Ovary (tissue), 7 donors: ENCODE measurements at regions not wholly inside any gene's neighbourhood (a gene's known extent, or its start where the extent isn't known, plus 50 kb on each side); places are given as distances from the start of the nearest gene placed in this dataset.

Source experiments
- DNase-seq, 5 donors: peaks; one replicate each; pipeline ENCODE4 v3.0.0-alpha.2; 2019 to 2020
- H3K27ac ChIP-seq, 2 donors: fragments of 200-600 bp; one replicate each; pipeline versions ENCODE4 v1.5.1 to v1.8.0; 2019 to 2022
- H3K27me3 ChIP-seq: fragments of 200-600 bp; one replicate; pipeline ENCODE4 v1.8.0; 2022
- H3K36me3 ChIP-seq: fragments of 200-600 bp; sonication (generic); one replicate; pipeline ENCODE4 v1.5.1; 2019
- H3K4me1 ChIP-seq: one replicate; pipeline ENCODE4 v1.8.1; 2013; ENCODE audit warnings: mild to moderate bottlenecking, moderate library complexity; ENCODE audit not compliant: insufficient read depth
- H3K4me3 ChIP-seq: fragments of 200-600 bp; sonication (generic); one replicate; pipeline ENCODE4 v1.5.1; 2017
- H3K9me3 ChIP-seq, 2 donors: fragments of 200-600 bp in 1 of 2; sonication (generic) in 1 of 2; one replicate each; pipeline versions ENCODE4 v1.5.1 to v1.8.1; 2013 to 2019; ENCODE audit warnings: mild to moderate bottlenecking in 1 of 2, moderate library complexity in 1 of 2
- EP300 ChIP-seq: sonication (generic); formaldehyde crosslinking; IDR thresholded peaks from one replicate; pipeline ENCODE4 v1.6.1; 2017; ENCODE audit warnings: antibody characterized with exemption
- POLR2A ChIP-seq: fragments of 450-650 bp; IDR thresholded peaks from one replicate; pipeline ENCODE4 v1.6.1; 2017; ENCODE audit warnings: antibody characterized with exemption, mild to moderate bottlenecking, moderate library complexity
- WGBS, 3 donors: extraction: QIAGEN DNeasy Blood & Tissue Kit in 1 of 3; methylation state at CpG; one replicate each; pipeline versions ENCODE4 v1.1.5 to v1.1.7; 2013 to 2017; 5-methylcytosine and 5-hydroxymethylcytosine counted together
- intact Hi-C, 4 donors: fragments of 100-400 bp; cut with DNase I; formaldehyde crosslinking; loops; one replicate each; pipeline versions ENCODE4 v1.11.0 to v1.15.1; 2022 to 2023
- TF ChIP-seq, protein P1 (sequence below), 3 donors: fragments of 450-650 bp in 2 of 3; fragments of 200-600 bp in 1 of 3; IDR thresholded peaks; one replicate each; pipeline versions ENCODE4 v1.5.1 to v1.8.0; 2016 to 2022; ENCODE audit warnings: antibody characterized with exemption in 3 of 3, mild to moderate bottlenecking in 1 of 3
- donor health status: DM: no; HTN: no; CAD: no; lungs with moderate emphysema.
- donor health status: DM: no; HTN: no; CAD: no.
- donor health status: Bipolar disorder and iron deficiency.
- donor health status: DM: no; HTN: no; CAD: no.
- donor health status: DM: yes; HTN: yes; CAD: no.

DNA sequence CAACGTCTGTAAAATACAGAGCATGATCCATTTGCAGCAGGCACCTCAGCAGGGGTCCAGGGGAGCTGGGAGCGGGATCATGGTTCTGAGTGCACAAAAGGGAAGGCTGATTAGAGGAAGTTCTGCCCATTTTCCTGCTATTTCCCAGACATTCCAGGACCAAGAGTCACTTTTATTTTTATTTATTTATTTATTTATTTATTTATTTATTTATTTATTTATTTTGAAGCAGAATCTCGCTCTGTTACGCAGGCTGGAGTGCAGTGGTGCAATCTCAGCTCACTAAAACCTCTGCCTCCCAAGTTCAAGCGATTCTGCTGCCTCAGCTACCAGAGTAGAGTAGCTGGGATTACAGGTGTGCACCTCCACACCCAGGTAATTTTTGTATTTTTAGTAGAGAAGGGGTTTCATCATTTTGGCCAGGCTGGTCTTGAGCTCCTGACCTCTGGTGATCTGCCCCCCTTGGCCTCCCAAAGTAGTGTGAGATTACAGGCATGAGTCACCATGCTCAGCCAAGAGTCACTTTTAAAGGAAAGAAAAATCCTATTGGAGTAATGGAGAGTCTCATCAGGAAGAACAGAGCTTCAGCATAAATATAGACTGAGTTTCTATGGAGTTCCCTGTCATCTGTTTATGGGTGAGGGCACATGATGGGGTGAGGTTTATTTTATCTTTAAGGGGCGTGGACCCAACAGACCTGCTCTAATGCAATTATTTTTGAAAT lies 355.2 kb downstream of the HAPSTR1 start:
- Histone ChIP-seq H3K9me3 (no peaks in the 10 kb centered on the region), H3K4me3 (no peak overlapping the region), H3K4me1 (no peaks in the 10 kb centered on the region), H3K27me3 (no peaks in the 10 kb centered on the region), H3K36me3 (no peaks in the 10 kb centered on the region), H3K27ac (no peak overlapping the region)
- no peak for DNase-seq
- intact Hi-C loops: no loop called here
- 69 to 73% (median 72%) methylated on average over 6 of the region's 6 CpGs for WGBS, 3 donors
- TF ChIP-seq, protein P1, sequence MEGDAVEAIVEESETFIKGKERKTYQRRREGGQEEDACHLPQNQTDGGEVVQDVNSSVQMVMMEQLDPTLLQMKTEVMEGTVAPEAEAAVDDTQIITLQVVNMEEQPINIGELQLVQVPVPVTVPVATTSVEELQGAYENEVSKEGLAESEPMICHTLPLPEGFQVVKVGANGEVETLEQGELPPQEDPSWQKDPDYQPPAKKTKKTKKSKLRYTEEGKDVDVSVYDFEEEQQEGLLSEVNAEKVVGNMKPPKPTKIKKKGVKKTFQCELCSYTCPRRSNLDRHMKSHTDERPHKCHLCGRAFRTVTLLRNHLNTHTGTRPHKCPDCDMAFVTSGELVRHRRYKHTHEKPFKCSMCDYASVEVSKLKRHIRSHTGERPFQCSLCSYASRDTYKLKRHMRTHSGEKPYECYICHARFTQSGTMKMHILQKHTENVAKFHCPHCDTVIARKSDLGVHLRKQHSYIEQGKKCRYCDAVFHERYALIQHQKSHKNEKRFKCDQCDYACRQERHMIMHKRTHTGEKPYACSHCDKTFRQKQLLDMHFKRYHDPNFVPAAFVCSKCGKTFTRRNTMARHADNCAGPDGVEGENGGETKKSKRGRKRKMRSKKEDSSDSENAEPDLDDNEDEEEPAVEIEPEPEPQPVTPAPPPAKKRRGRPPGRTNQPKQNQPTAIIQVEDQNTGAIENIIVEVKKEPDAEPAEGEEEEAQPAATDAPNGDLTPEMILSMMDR (IDR thresholded peaks at IDR 0.05): no peak
- TF ChIP-seq POLR2A (no peak), EP300 (no peak)

DNA sequence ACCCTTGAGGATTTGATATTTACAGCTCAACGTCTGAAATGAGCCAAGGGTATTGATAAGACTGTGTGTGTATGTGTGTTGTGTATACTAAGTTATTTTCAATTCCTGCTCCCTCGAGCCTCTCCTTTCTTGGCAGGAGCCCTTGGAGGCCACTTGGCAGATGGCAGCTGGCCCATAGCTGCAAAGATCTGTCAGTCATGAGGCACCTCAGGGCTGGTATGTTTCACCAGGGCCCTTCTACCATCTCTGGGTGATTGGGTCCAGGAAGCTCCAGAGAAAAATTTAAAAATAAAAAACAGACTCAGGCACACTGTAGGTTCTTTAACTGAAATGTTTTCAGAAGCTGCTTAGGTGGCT lies 355.7 kb downstream of the HAPSTR1 start:
- no peaks in the 10 kb centered on the region for H3K27me3 ChIP-seq
- H3K27ac ChIP-seq: no peak overlapping the region
- H3K4me1 ChIP-seq: no peaks in the 10 kb centered on the region
- 6 to 17% (median 8%) methylated on average over 2 of the region's 2 CpGs for WGBS, 3 donors
- H3K4me3 ChIP-seq: no peak overlapping the region
- H3K36me3 ChIP-seq: no peaks in the 10 kb centered on the region
- H3K9me3 ChIP-seq: no peaks in the 10 kb centered on the region
- DNase-seq: no peak
- TF ChIP-seq EP300 (no peak), POLR2A (no peak)
- TF ChIP-seq, protein P1 (IDR thresholded peaks at IDR 0.05): no peak
- intact Hi-C loops: no loop called here

DNA sequence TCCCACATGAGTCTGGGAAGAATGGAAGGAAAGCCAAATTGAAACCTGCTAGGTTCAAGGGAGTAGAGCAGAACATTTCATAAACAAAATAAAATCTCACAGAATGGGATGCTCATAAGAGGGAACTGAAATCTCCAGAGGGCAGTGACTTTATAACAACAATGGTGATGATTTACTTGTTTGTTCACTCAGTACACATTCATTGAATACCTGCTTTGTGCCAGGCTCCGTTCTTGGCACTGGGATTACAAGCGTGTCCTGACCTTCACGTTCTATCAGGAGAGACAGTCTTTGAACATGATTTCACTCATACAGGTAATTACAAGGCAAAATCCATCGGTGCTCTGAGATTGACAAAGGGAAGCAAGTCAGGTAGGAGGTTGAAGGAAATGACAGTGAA lies 356.3 kb downstream of the HAPSTR1 start:
- DNase-seq: no peak
- TF ChIP-seq, protein P1 (IDR thresholded peaks at IDR 0.05): no peak
- no peak for TF ChIP-seq EP300
- no peak for TF ChIP-seq POLR2A
- 56 to 79% (median 64%) methylated on average over 4 of the region's 4 CpGs for WGBS, 3 donors
- Histone ChIP-seq H3K27me3 (no peaks in the 10 kb centered on the region), H3K27ac (no peak overlapping the region), H3K9me3 (no peaks in the 10 kb centered on the region), H3K4me1 (no peaks in the 10 kb centered on the region), H3K36me3 (no peaks in the 10 kb centered on the region), H3K4me3 (no peak overlapping the region)
- intact Hi-C loops: no loop called here

DNA sequence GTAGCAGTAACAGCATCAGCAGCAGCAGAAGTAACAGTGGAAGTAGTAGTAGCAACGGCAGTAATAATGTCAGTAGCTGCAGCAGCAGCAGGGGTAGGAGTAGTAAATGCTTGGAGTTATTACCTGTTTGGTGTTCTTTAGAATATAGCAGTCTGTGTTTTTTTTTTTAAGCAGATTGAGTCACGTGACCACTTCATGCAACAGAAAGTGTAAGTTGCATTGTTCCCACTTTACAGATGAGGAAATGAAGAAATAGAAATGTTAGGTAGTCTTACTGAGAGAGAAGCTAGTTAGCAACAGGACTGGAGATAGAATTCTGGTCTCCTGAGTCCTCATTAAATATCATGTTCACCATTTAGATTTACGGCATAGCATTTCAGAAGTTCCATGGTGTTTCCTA lies 358.2 kb downstream of the HAPSTR1 start:
- Histone ChIP-seq H3K27ac (no peak overlapping the region), H3K36me3 (no peaks in the 10 kb centered on the region), H3K9me3 (no peaks in the 10 kb centered on the region), H3K4me3 (no peak overlapping the region), H3K4me1 (no peaks in the 10 kb centered on the region), H3K27me3 (no peaks in the 10 kb centered on the region)
- TF ChIP-seq POLR2A: no peak
- TF ChIP-seq EP300: no peak
- TF ChIP-seq, protein P1 (IDR thresholded peaks at IDR 0.05): no peak
- WGBS, 3 donors: 88 to 92% (median 92%) methylated on average over 3 of the region's 3 CpGs
- DNase-seq: no peak
- intact Hi-C loops: no loop called here
